ENCODE measurements at regions not wholly inside any gene's neighbourhood (a gene's known extent, or its start where the extent isn't known, plus 50 kb on each side); places are given as distances from the start of the nearest gene placed in this dataset.

- Mint-ChIP-seq H3K27ac (no peak overlapping the region), H3K9me3 (peaks cover 23% of the 10 kb centered on the region), H3K27me3 (ENCODE audit: insufficient read depth, low read depth) (no peaks in the 10 kb centered on the region), H3K4me3 (no peak overlapping the region), H3K36me3 (no peaks in the 10 kb centered on the region), H3K4me1 (peaks cover under 1% of the 10 kb centered on the region)
- H3K4me2 ChIP-seq = no peak overlapping the region
- H4K20me1 ChIP-seq (ENCODE audit: low read depth) = no peaks in the 10 kb centered on the region
- no peak overlapping the region for H2AFZ ChIP-seq (replicated peaks)
- H3K79me2 ChIP-seq (ENCODE audit: low read depth) = no peaks in the 10 kb centered on the region
- no peaks in the 10 kb centered on the region for H3K9me3 ChIP-seq (ENCODE audit: low read depth)
- H3K36me3 ChIP-seq = no peaks in the 10 kb centered on the region
- DNase-seq (ENCODE audit: low spot score) = no peak
- H3K27ac ChIP-seq = no peak overlapping the region
- H3F3A ChIP-seq (ENCODE audit: low read depth) = no peaks in the 10 kb centered on the region
- TF ChIP-seq CTCF (IDR thresholded peaks at IDR 0.05) = no peak
- no peak for TF ChIP-seq EZH2 (IDR thresholded peaks at IDR 0.05)
- TF ChIP-seq EZH2phosphoT487 (IDR thresholded peaks at IDR 0.05) = no peak
- no peaks in the 10 kb centered on the region for H3K27me3 ChIP-seq
- no peak overlapping the region for H3K4me3 ChIP-seq
- H3K4me1 ChIP-seq = no peaks in the 10 kb centered on the region
- H3K9ac ChIP-seq = no peak overlapping the region
Measured at GRCh38 chr2:9065901-9066300, 62.4 kb upstream of the MBOAT2 start.

GRCh38 chr2:9063023-9063606 is 59.6 kb upstream of the MBOAT2 start:
- Histone ChIP-seq H3K36me3 (no peaks in the 10 kb centered on the region), H3K27me3 (no peaks in the 10 kb centered on the region), H3F3A (ENCODE audit: low read depth) (no peaks in the 10 kb centered on the region), H3K9ac (no peak overlapping the region), H3K9me3 (ENCODE audit: low read depth) (no peaks in the 10 kb centered on the region), H3K79me2 (ENCODE audit: low read depth) (no peaks in the 10 kb centered on the region), H4K20me1 (ENCODE audit: low read depth) (no peaks in the 10 kb centered on the region), H3K4me2 (no peak overlapping the region), H3K4me1 (no peaks in the 10 kb centered on the region), H2AFZ (replicated peaks) (no peak overlapping the region), H3K4me3 (no peak overlapping the region), H3K27ac (no peak overlapping the region)
- Mint-ChIP-seq H3K4me1 (no peaks in the 10 kb centered on the region), H3K27ac (no peak overlapping the region), H3K4me3 (no peak overlapping the region), H3K27me3 (ENCODE audit: insufficient read depth, low read depth) (no peaks in the 10 kb centered on the region), H3K36me3 (no peaks in the 10 kb centered on the region), H3K9me3 (peaks cover 15% of the 10 kb centered on the region)
- DNase-seq (ENCODE audit: low spot score) = no peak
- TF ChIP-seq EZH2 (IDR thresholded peaks at IDR 0.05) (no peak), EZH2phosphoT487 (IDR thresholded peaks at IDR 0.05) (no peak), CTCF (IDR thresholded peaks at IDR 0.05) (no peak)

- Mint-ChIP-seq H3K27ac (no peak overlapping the region), H3K4me1 (no peaks in the 10 kb centered on the region), H3K36me3 (no peaks in the 10 kb centered on the region), H3K9me3 (peaks cover 9% of the 10 kb centered on the region), H3K27me3 (ENCODE audit: insufficient read depth, low read depth) (no peaks in the 10 kb centered on the region), H3K4me3 (no peak overlapping the region)
- TF ChIP-seq EZH2phosphoT487 (IDR thresholded peaks at IDR 0.05) (no peak), EZH2 (IDR thresholded peaks at IDR 0.05) (no peak), CTCF (IDR thresholded peaks at IDR 0.05) (no peak)
- H3K27ac ChIP-seq = no peak overlapping the region
- H2AFZ ChIP-seq (replicated peaks) = no peak overlapping the region
- DNase-seq (ENCODE audit: low spot score) = no peak
- H3K36me3 ChIP-seq = no peaks in the 10 kb centered on the region
- H3K4me2 ChIP-seq = no peak overlapping the region
- H4K20me1 ChIP-seq (ENCODE audit: low read depth) = no peaks in the 10 kb centered on the region
- no peaks in the 10 kb centered on the region for H3K9me3 ChIP-seq (ENCODE audit: low read depth)
- H3K4me1 ChIP-seq = no peaks in the 10 kb centered on the region
- H3K27me3 ChIP-seq = no peaks in the 10 kb centered on the region
- no peaks in the 10 kb centered on the region for H3K79me2 ChIP-seq (ENCODE audit: low read depth)
- no peaks in the 10 kb centered on the region for H3F3A ChIP-seq (ENCODE audit: low read depth)
- H3K9ac ChIP-seq = no peak overlapping the region
- no peak overlapping the region for H3K4me3 ChIP-seq
Measured at GRCh38 chr2:9060819-9061218, 57.3 kb upstream of the MBOAT2 start.
